Right kidney (tissue), 1 donor: ENCODE measurements at regions not wholly inside any gene's neighbourhood (a gene's known extent, or its start where the extent isn't known, plus 50 kb on each side); places are given as distances from the start of the nearest gene placed in this dataset.
"Not testable (repeated sequence)": the region's sequence is repeated elsewhere in the genome, so short reads cannot be mapped to it uniquely, and the experiment has no call there.

Experiments
- DNase-seq: peaks from one replicate; pipeline ENCODE4 v3.0.0-alpha.2; 2016

DNA sequence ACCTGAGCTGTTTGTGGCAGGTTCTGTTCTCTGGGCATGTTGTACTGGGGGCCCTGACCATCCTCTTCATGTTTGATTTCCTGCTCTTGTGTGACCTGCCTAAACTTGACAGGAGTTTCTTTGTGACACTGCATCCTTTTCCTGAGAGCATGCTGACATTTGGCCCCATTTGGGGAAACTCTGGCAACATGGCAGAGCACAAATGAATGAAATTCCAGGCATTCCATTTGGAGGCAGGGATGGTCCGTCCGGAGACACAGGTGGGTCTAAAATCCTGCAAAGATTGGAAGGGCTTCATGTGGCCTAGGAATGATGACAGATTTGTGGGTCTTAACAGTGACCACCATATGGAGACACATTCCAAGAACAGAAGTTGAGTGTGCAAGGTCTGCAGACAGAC lies 184.0 kb downstream of the FCRL5 start:
- DNase-seq, result no peak

DNA sequence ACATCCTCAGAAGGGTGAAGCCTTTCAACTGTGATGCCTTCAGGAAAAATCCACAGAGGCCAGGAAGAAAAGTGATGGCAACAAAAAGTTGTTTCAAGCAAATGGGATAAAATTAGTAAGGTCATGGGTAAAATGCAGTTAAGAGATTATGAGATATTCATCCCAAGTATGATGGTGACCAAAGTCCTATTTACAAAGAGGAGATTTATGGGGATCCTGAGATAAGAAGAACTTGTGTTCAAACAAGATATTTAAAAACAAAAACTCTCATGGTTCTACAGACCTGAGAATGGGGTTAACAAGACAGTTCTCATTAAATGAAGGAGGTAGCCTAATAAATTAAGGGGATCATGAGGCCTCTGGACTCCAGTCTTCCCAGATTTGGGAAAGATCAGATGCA lies 184.4 kb downstream of the FCRL5 start:
- no peak for DNase-seq

DNA sequence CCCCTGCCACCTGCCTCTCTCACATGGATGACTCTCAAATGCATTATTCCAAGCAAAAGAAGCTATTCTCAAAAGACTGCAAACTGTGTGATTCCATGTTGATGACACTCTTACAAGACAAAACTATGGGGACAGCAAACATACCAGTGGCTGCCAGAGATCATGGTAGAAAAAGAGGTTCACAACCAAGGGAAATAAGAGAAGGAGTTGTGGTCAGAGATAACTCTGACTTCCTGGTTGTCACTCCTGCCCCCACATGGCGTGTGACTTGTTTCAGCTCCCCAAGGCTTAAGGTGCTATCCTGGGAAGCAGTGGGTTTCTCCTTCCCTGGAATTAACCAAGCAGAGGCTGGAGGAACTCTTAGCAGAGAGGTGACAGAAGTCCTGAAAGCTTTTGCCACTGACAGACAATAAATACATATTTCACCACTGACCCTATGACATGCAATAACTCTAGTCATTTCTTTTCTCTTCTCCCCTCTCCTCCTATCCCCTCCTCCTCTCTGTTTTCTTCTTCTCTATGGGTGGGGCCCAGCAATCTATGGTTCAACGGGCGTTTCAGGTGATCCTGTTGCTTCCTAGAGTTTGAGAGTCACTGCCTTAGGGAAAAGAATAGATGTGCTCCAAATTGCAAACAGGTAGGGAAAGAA lies 185.1 kb downstream of the FCRL5 start:
- no peak for DNase-seq

DNA sequence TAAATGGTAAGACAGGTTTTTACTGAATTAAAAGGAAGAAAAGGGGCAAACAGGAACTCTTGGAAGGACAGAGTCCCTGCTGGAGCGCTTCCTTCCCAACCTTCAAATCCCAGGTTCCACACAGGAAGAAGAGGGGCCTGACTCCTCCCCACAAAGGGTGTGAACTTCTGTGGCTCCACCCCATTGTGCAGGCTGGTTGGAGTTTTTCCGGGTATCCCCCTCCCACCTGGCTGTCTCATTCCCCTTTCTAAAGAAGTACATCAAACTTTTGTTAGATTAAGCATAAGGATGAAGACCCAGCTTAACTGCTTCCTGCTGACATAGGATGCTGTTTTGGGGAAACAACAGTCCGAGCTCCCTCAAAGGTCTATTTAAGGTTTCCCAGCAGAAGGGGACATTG lies 187.7 kb downstream of the FCRL5 start:
- no peak for DNase-seq

DNA sequence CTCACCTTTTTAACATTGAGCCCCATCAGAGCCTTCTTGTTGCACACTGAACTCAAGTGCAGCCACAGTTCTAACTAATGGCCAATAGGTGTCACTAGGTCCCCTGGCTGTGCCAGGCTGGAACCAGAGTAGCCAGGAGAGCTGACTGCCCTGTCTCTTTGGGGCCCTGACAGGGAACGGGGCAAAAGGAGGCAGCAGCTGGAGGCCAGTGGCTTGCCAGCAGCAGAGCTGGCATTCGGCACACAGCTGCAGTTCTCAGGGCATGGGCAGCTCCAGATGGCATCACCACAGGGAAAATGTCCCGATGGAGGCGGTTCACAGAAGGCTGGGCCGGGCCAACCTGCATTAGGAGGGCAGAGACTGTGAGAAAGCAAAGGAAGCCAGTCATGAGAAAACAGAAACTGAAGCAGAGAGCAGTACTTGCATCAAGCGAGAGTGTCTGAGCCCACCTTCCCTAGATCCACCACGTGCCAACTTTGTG lies 188.6 kb downstream of the FCRL5 start:
- no peak for DNase-seq

DNA sequence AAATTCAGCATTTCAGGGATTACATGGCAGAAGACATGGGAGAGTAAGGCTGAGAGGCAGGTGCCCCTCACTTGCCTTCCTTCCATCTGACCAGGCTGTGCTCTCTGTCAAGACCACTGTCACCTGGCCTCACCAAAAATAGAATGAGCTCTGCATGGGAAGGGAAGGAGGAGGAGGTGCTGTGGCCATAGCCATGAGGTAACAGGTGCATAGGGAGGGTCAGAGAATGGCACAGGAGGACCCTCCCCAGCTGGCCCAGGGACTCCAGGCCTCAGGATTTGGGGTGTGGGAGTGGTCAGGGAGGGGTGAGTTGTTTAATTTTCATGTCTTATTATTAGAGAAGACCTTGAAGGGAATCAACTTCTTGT lies 192.3 kb downstream of the FCRL5 start:
- DNase-seq, result no peak

DNA sequence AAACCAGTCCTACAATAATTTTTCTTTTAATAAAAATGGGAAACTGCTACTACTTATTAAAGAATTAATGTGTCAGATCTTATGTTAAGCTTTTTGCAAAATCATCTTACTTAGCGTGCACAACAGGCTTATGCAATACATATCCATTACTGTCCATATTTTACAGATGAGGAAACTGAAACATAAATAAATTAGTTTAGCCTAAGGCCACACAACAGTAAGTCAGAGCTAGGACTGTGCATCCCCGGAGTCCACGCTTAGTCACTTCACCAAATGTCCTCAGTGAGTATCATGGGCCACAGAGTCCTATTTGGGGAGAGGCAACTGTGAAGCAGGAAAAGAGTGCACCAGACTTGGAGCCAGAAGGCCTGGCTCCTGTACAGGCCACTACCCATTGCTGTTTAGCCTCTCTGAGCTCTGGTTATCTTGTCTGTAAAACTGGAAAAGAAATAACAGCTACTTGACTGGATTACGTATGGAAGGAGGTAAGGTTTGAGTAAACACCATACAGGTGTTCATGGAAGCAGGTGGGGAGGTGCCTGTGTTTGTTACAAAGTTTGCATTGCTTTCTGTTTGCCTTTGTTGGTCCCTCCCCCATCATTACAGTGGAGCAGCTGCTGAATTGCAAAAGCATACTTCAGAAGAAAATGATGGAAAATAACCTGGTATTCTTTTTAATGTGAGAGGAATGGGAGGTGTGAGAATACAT lies 192.8 kb downstream of the FCRL5 start:
- no peak for DNase-seq

DNA sequence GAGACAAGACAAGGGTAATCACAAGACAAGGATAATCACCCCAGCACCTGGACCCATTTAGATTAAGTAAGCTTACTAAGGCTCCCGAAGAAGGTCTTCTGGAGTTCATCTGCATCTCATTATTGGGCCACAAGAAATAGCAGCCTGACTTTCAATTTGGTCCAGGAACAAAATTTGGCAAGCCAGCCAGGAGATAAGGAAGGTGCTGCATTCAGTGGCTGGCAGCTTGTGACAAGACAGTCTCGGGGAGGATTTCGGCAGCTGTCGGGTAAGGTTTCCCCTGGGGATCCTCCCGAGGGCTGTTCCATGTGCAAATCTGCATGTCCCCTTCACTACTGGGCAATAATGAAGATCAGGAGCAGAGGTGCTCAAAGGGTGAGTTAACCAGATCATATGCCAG lies 195.2 kb downstream of the FCRL5 start:
- DNase-seq, result no peak

DNA sequence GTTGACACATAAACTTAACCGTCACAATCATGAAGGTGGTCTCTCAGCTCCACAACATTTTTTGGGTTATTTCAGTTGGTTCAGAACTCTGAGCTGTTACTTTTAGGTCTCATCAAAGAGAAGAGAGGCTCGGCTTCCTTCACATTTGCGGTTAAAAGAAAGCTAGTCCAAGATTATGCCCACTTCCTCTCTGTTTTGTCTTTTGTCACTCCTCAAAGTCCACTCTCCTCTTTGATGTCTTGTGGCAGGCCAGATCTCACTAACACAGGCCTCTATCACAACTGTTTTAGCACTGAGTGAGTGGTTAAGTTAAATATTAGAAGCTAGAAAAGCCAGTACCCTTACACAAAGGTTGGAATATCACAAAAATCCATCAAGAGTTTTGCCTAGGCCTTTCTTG lies 195.7 kb downstream of the FCRL5 start:
- DNase-seq, result no peak

DNA sequence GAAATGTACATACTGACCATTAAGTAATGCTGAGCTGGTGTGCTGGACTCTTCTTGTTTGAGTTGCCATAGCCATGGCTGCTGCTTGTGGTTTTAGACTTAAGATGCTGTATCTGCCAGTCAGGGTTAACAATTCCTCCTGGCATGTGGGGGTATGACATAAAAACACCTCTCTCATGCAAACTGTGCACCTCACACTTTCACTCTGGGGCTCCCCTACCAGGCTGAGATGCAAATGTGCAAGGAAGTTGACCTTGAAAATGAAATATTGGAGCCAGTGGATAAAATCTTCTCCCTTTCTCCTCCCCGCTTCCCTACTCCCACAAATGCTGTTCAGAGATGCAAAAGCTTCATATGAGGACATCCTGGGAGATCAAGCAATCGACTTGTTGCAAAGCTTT lies 198.8 kb downstream of the FCRL5 start:
- DNase-seq, result no peak

DNA sequence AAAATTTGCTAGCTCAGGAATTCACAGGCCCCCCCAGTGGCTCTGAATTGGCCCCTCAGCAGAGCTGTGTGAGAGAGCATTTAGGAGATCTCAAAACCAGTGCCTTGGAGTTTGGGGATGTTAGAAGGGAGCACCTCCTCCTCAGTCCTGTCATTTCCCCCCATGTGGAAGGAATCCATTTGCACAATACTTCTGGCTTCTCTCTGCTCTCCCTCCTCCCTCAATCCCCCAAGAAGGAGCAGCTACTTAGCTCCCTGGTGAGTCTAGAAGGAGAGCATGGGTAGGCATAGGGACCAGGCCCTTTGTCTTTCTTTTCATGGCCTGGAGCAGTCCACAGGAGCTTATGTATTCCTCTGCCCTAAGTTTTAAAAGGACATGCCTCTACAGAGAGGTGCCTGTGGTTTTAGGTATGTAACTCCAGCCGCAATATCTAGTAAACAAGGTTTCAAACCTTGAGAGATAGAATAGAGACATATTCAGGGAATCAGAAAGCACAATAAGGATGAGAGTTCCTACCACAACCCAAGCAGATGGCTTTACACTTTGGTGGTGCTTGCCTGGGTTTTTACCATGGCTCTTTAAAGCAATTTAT lies 199.4 kb downstream of the FCRL5 start:
- DNase-seq, result no peak

DNA sequence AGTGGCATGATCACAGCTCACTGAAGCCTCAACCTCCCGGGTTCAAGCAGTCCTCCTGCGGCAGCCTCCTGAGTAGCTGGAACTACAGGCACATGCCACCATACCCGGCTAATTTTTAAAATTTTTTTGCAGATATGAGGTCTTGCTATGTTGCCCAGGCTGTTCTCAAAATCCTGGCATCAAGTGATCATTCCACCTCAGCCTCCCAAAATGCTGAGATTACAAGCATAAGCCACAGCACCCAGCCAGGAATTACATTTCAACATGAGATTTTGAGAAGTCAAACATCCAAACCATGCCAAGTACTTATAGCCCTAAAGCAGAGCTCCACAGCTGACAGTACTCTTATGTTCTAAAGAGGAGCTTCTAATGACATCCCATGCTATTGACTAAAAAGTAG lies 200.1 kb downstream of the FCRL5 start:
- no peak for DNase-seq

DNA sequence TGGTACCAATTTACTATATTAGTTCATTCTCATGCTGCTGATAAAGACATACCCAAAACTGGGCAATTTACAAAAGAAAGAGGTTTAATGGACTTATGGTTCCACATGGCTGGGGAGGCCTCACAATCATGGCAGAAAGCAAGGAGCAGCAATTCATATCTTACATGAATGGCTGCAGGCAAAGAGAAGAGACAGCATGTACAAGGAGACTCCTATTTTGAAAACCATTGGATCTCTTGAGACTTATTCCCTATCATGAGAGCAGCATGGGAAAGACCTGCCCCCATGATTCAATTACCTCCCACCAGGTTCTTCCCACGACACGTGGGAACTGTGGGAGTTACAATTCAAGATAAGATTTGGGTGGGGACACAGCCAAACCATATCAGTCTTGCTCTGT lies 200.5 kb downstream of the FCRL5 start:
- DNase-seq, result not testable (repeated sequence)

DNA sequence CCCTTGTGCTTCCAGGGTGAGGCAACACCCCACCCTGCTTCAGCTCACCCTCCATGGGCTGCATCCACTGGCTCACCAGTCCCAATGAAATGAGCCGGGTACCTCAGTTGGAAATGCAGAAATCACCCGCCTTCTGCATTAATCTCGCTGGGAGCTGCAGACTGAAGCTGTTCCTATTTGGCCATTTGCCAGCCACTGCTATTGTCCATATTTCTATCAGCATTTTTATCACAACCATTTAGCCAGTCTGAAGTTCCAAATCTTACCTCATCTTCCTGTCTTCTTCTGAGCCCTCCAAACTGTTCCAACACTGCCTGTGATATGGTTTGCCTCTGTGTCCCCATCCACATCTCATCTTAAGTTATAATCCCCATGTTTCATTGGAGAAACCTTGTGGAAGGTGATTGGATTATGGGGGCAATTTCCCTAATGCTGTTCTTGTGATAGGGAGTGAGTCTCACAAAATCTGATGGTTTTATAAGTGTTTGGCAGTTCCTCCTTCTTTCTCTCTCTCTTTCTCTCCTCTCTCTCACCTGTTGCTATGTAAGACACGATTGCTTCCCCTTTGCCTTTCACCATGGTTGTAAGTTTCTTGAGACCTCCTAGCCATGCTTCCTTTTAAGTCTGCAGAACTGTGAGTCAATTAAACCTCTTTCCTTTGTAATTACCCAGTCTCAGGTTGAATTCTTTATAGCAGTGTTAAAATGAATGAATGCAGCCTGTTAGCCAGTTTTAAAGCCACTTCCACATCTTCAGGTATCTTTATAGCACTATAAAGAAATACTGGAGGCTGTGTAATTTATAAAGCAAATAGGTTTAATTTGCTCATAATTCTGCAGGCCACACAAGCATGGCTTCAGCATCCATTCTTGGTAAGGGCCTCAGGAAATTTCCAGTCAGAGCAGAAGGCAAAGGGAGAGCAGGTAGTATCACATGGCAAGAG lies 203.5 kb downstream of the FCRL5 start:
- DNase-seq, result no peak

DNA sequence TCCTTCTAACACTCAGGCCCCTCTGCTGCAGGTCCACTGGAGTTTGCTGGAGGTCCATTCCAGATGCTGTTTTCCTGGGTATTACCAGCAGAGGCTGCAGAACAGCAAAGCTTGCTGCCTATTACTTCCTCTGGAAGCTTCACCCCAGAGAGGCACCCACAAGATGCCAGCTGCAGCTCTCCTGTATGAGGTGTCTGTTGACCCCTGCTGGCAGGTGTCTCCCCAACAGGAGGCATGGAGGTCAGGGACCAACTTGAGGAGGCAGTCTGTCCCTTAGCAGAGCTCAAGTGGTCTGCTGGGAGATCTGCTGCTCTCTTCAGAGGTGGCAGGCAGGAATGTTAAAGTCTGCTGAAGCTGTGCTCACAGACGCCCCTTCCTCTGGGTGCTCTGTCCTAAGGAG lies 204.8 kb downstream of the FCRL5 start:
- no peak for DNase-seq

DNA sequence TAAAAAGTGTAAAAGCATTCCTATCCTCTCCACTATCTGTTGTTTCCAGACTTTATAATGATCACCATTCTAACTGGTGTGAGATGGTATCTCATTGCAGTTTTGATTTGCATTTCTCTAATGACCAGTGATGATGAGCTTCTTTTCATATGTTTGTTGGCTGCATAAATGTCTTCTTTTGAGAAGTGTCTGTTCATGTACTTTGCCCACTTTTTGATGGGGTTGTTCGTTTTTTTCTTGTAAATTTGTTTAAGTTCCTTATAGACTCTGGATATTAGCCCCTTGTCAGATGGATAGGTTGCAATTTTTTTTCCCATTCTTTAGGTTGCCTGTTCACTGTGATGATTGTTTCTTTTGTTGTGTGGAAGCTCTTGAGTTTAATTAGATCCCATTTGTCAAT lies 199.6 kb upstream of the ETV3 start:
- not testable (repeated sequence) for DNase-seq

DNA sequence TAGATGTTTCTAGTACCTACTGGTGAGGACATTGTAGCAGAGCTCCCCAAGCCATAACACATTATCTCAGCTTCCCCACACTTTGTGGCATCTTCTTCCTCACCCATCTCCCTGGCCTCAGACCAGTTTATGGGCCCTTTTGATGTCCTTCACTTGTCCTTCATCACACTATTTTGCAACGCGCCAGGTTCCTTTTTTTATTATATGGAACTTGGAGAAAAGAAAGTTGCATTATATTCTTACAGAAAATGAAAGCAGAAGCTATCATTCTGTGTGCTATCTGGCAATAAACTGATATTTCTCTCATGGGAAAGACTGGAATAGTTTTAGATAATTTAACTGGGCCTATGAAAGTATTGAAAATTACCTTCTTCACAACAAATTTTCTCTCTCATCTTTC lies 196.9 kb upstream of the ETV3 start:
- DNase-seq, result no peak

DNA sequence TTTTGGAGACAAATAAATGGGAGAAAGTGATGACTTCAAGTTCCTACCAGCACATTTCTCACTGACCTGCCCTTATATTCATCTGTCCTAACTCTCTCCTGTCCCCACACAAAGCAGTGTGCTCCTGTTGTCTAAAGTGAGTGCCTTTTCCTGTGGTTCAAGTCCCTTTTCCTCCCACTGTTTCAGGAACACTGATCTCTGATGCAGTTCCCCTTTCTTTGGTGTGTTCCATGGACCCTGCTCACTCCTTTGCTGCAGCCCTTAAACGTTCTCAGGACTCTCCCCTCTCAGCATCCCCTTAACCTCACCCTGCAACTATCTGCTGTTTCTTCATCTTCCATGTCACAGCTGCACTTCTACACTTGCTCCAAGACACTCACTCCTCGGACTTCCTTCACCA lies 195.8 kb upstream of the ETV3 start:
- no peak for DNase-seq

DNA sequence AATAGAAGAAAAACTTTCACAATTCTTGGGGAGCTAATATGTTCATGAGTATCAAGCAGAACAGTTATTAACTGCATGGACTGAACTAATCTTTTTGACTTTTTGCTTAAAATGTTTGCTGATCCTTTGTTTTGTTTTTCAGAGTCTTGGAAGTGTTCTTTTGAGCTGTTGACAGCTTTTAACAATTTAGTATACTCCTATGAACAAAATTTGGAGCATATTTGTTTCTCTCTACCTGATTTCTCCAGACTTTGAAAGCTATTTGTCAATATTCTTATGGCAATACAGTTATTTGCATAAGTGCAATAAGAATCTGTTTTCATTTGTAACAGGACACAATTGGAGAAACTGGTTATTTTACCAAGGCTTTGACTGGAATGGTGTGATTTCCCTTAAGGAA lies 192.0 kb upstream of the ETV3 start:
- DNase-seq, result not testable (repeated sequence)

DNA sequence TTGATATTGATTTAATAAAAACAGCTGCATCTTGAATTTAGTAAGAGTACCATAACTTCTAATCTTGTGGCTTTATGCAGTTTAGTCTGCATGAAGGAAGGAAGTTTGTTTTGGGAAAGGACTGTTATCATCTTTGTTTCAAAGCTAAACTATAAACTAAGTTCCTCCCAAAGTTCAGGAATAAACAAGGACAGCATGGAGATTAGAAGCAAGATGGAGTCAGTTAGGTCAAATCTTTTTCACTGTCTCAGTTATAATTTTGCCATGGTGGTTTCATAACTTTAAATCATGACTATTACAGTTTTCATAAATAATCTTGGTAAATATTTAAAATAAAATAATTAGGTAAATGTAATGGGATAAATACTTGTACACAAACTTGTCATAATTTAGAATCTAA lies 189.9 kb upstream of the ETV3 start:
- DNase-seq, result not testable (repeated sequence)

DNA sequence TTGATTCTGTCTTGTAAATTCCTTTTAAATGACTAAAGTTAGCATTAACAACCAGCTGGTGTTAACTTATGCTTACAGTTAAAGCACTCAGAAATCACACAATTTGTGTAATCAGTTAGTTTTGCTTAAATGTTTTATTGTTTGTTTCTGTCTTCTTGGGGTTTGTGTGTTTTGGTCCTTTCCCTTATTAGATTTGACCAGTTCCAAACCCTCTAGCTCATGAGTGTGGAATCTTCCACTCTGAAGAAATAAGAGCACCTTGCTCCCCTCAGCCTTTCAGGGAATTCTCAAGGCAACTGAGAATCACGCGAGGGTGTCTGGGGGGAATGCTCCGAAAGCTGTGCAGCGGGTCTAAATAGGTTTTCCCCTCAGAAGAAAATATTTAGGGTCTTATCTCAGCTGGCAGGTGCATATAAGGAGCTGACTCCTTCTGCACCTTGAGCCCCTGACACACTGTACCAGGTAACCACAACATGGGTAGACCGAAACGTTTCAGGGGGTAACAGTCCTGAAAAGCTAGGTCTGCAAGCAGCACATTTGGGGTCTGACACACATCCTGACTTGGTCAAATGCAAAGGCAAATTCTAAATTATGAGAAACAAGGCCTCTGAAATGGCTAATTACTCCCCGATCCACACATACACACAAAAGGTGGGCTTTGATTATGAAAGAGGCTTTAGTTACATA lies 188.1 kb upstream of the ETV3 start:
- no peak for DNase-seq

DNA sequence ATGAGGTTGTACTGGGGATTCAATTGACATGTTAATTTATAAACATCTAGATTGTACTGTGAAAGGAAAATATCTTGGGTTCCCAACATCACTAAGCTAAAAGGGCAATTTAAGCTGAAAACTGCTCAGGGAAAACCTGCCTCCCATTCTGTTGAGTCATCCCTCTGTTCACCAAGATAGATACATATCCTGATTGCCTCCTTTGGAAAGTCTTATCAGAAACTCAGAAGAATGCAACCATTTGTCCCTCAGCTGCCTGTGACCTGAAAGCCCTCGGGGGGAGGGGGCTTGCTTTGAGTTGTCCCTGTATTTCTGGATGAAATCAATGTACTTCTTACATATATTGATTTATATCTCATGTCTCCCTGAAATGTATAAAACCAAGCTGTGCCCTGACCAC lies 187.0 kb upstream of the ETV3 start:
- no peak for DNase-seq
